MCF 10A (cell line): ENCODE measurements at regions not wholly inside any gene's neighbourhood (a gene's known extent, or its start where the extent isn't known, plus 50 kb on each side); places are given as distances from the start of the nearest gene placed in this dataset.

Source experiments
- BruUV-seq: library from RNA; stranded (reverse); fragments of 400-500 nt; replicated peaks from 2 replicates; lab custom pipeline; 2021; lab: Mats Ljungman, UMichigan
- CTCF ChIA-PET: fragments of 300-600 bp; sonication (Branson Sonifier 250); formaldehyde crosslinking; extraction: SDS; loops from one replicate; lab custom pipeline; 2021; ENCODE audit warnings: antibody characterized with exemption, inconsistent platforms; lab: Yijun Ruan, JAX
- POLR2A ChIA-PET: fragments of 300-600, 350-650 bp; sonication (Branson Sonifier 250); formaldehyde crosslinking; extraction: SDS; loops from one replicate; lab custom pipeline; 2020; ENCODE audit warnings: antibody characterized with exemption, inconsistent platforms; lab: Yijun Ruan, JAX
- DNase-seq: peaks from one replicate; pipeline ENCODE4 v3.0.0-alpha.2; 2018; ENCODE audit not compliant: unreplicated experiment
- H3K27ac Mint-ChIP-seq: one replicate; pipeline ENCODE4 v1.8.0; 2022; ENCODE audit warnings: mild to moderate bottlenecking, low read depth, mixed read lengths; ENCODE audit not compliant: unreplicated experiment
- H3K27me3 Mint-ChIP-seq: one replicate; pipeline ENCODE4 v1.8.0; 2022; ENCODE audit warnings: mixed read lengths; ENCODE audit not compliant: insufficient read depth, unreplicated experiment
- H3K36me3 Mint-ChIP-seq: one replicate; pipeline ENCODE4 v1.8.0; 2022; ENCODE audit warnings: mild to moderate bottlenecking, moderate library complexity, mixed read lengths; ENCODE audit not compliant: insufficient read depth, unreplicated experiment
- H3K4me1 Mint-ChIP-seq: one replicate; pipeline ENCODE4 v1.8.0; 2022; ENCODE audit warnings: mixed read lengths; ENCODE audit not compliant: insufficient read depth, unreplicated experiment
- H3K4me3 Mint-ChIP-seq: one replicate; pipeline ENCODE4 v1.8.0; 2022; ENCODE audit warnings: mild to moderate bottlenecking, moderate library complexity, mixed read lengths; ENCODE audit not compliant: unreplicated experiment
- H3K9me3 Mint-ChIP-seq: one replicate; pipeline ENCODE4 v1.8.0; 2022; ENCODE audit warnings: mixed read lengths; ENCODE audit not compliant: unreplicated experiment
- intact Hi-C: fragments of 100-400 bp; cut with micrococcal nuclease; formaldehyde crosslinking; loops from 2 replicates; pipeline ENCODE4 v1.14.1; 2022
- TF ChIP-seq, protein P1 (sequence below): fragments of 200-600 bp; IDR thresholded peaks from one replicate; pipeline ENCODE4 v1.8.0; 2022; ENCODE audit warnings: antibody characterized with exemption, mild to moderate bottlenecking; ENCODE audit not compliant: unreplicated experiment

DNA sequence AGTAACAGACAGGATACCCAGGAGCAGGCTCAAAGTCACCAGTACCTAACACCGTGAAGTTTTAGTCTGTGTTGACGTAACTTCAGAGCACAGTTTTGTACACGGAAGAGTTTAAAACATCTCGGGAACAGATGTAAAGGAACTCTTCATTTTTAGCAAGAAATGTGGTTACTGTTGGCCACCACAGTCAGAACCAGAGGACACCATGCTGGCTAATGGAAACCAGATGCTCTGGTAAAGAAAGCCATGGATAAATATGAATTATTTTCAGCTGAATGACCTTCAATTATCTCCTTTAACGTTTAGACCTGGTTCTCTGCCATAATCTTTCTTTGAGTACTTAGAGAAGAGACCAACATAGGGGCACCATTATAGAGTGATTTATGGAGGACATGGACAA lies 115.9 kb downstream of the NTMT2 start:
- intact Hi-C loops = no loop called here
- no TSS peak for BruUV-seq

DNA sequence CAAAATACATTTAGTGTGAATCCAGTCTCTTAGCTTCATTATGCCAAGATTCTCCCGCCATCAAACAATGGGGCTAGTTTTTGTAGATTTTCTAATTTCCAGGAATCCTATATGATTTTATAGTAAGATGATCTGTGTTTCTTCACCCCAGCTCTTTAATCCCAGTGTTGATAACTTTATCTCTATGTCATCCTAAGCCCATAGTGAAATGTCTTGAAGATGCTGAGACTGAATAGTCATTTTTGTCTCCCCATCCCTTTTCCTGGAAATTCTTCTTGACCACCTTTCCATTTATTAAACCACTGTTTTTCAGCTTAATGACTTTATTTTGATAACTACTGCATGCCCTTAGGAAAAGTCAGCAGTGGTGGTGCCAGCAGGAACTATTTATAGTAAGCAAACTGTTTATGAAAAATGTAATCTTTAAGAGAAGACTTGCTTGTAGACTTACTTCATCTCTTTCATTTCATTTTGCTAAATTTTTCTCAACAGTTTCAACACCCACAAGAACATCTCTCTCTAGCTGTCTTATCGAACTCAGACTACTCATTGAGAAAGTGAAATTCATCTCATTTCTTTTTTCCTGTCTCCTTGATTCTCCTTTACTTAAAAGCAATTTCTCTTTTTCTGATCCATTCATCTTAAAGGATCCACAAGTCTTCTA lies 116.6 kb downstream of the NTMT2 start:
- ChIA-PET CTCF (interaction anchor here (1.1 kb wide), 1 partner anchor 9 kb away, joined by 4 read pairs; no protein-coding TSS in a partner anchor), POLR2A (no interaction called here)
- intact Hi-C loops = no loop called here
- Mint-ChIP-seq H3K27me3 (no peaks in the 10 kb centered on the region), H3K36me3 (no peaks in the 10 kb centered on the region), H3K9me3 (no peaks in the 10 kb centered on the region), H3K27ac (no peak overlapping the region), H3K4me1 (no peaks in the 10 kb centered on the region), H3K4me3 (no peak overlapping the region)
- BruUV-seq = no TSS peak
- TF ChIP-seq, protein P1, sequence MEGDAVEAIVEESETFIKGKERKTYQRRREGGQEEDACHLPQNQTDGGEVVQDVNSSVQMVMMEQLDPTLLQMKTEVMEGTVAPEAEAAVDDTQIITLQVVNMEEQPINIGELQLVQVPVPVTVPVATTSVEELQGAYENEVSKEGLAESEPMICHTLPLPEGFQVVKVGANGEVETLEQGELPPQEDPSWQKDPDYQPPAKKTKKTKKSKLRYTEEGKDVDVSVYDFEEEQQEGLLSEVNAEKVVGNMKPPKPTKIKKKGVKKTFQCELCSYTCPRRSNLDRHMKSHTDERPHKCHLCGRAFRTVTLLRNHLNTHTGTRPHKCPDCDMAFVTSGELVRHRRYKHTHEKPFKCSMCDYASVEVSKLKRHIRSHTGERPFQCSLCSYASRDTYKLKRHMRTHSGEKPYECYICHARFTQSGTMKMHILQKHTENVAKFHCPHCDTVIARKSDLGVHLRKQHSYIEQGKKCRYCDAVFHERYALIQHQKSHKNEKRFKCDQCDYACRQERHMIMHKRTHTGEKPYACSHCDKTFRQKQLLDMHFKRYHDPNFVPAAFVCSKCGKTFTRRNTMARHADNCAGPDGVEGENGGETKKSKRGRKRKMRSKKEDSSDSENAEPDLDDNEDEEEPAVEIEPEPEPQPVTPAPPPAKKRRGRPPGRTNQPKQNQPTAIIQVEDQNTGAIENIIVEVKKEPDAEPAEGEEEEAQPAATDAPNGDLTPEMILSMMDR = no peak
- no peak for DNase-seq

More for the DNA sequence above, 115.9 kb downstream of the NTMT2 start:
- no peak for DNase-seq
- Mint-ChIP-seq H3K27ac (no peak overlapping the region), H3K36me3 (no peaks in the 10 kb centered on the region), H3K4me1 (no peaks in the 10 kb centered on the region), H3K4me3 (no peak overlapping the region), H3K27me3 (no peaks in the 10 kb centered on the region), H3K9me3 (no peaks in the 10 kb centered on the region)
- POLR2A ChIA-PET = no interaction called here
- CTCF ChIA-PET = interaction anchor here (1.1 kb wide), 1 partner anchor 10 kb away, joined by 4 read pairs; no protein-coding TSS in a partner anchor
- TF ChIP-seq, protein P1 = no peak

DNA sequence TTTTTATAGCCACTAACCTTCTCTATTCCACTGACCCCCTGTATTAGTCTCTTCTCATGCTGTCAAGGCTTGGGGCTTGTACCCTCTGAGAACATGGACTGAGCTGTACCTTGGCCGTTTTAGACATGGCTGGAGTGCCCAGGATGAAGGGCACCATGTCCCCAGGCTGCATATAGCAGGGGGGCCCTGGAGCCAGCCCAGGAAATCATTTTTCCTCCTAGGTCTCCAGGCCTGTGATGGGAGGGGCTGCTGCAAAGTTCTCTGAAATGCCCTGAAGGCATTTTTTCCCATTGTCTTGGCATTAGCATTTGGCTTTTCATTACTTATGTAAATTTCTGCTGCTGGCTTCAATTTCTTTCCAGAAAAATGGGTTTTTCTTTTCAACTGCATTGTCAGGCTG lies 119.5 kb downstream of the NTMT2 start:
- POLR2A ChIA-PET = no interaction called here
- no peak for DNase-seq
- Mint-ChIP-seq H3K9me3 (peaks cover 9% of the 10 kb centered on the region), H3K27me3 (no peaks in the 10 kb centered on the region), H3K4me3 (no peak overlapping the region), H3K4me1 (no peaks in the 10 kb centered on the region), H3K36me3 (no peaks in the 10 kb centered on the region), H3K27ac (no peak overlapping the region)
- BruUV-seq = no TSS peak
- CTCF ChIA-PET = no interaction called here
- TF ChIP-seq, protein P1 = no peak
- intact Hi-C loops = no loop called here

DNA sequence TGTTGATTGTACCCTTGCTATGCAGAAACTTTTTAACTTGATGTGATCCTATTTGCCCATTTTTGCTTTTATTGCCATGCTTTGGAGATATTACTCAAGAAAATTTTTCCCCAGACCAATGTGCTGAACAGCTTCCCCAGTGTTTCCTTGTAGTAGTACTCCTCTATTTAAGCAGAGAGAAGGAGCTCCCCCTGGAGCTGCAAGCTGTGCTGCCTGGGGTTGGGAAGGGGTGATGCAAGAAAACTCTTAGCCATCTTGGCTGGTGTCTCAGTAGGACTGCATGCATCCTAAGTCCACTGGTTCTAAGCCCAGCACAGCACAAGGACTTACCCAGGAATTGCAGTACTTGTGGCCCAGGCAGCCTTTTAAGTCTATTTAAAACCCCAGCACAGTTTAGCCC lies 121.6 kb downstream of the NTMT2 start:
- Mint-ChIP-seq H3K9me3 (peaks cover 9% of the 10 kb centered on the region), H3K4me3 (no peak overlapping the region), H3K36me3 (no peaks in the 10 kb centered on the region), H3K27ac (no peak overlapping the region), H3K27me3 (no peaks in the 10 kb centered on the region), H3K4me1 (no peaks in the 10 kb centered on the region)
- POLR2A ChIA-PET = no interaction called here
- intact Hi-C loops = no loop called here
- BruUV-seq = no TSS peak
- CTCF ChIA-PET = no interaction called here
- peak; percentile 34 for DNase-seq
- TF ChIP-seq, protein P1 = no peak
